NCI-H446 (cell line): ENCODE measurements at regions not wholly inside any gene's neighbourhood (a gene's known extent, or its start where the extent isn't known, plus 50 kb on each side); places are given as distances from the start of the nearest gene placed in this dataset.

Experiments used
- DNase-seq, 2 experiments: peaks; one replicate each; lab custom pipeline; 2025; lab: John Stamatoyannopoulos, UW

GRCh38 chr12:43011383-43011926 lies 421.9 kb upstream of the PRICKLE1 start:
- DNase-seq: no peak

DNA sequence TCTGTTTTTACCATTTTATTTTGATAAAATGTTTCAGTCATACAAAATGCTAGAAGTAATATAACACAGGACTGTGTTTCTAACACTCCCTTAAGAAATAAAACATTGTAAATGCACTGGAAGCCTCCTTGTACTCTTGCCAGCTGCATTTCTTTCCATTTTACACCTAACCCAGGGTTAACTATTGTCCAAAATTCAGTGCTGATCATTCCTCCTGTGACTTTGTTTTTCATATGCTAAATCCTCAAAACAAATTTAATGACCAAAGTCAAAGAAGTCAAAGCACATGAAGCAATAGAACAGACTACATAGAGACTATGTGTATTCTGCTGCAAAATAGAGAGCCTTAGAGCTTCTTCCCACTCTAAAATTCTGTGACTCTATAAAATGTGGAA lies 420.3 kb upstream of the PRICKLE1 start:
- no peak for DNase-seq

GRCh38 chr12:43008953-43009845 lies 419.7 kb upstream of the PRICKLE1 start:
- peak in 1 of 2 experiments; percentile 8 for DNase-seq

DNA sequence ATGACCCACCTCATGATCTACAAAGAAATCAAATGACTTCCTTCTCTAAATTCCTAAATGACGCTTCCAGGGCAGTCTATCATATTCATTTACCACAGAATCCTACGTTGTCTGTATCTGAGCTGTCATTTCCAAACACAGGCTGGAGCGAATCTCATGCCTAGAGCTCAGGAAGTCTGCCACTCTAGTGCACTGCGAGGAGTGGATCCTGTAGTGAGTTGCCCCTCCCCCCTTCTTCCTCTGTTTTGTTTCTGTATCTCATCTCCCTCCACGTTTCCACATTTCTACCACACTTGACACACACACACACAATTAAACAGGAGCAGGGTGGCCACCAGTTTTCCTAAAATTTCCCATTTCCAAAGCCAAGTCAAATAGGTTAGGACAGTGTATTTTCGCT lies 415.4 kb upstream of the PRICKLE1 start:
- DNase-seq: no peak

GRCh38 chr12:43004141-43004540 lies 414.6 kb upstream of the PRICKLE1 start:
- DNase-seq: no peak

- DNase-seq: no peak
These were observed 407.4 kb upstream of the PRICKLE1 start for GRCh38 chr12:42996869-42997431.

GRCh38 chr12:42992826-42993225 lies 403.3 kb upstream of the PRICKLE1 start:
- no peak for DNase-seq

GRCh38 chr12:42990387-42990786 lies 400.8 kb upstream of the PRICKLE1 start:
- DNase-seq: no peak

DNA sequence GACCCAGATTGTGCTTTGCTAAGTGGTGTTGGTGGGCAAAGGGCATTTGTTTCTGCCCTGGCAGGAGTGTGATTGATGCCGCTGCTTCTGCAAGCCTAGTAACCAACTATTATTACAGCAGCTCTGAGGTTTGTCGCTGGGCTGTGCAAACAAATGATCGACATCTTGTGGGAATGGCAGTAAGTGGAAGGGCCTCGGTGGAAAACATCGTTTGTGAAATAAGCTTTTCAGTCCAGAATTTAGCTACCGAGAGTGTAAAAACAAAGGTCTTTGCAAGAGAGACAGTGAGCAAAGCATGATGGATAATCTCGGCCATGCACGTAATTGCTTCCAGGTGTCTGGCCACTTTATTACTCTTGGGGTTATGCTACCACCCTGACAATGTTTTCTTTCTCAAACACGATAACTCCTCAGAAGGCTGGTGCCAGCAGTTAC lies 397.7 kb upstream of the PRICKLE1 start:
- no peak for DNase-seq

DNA sequence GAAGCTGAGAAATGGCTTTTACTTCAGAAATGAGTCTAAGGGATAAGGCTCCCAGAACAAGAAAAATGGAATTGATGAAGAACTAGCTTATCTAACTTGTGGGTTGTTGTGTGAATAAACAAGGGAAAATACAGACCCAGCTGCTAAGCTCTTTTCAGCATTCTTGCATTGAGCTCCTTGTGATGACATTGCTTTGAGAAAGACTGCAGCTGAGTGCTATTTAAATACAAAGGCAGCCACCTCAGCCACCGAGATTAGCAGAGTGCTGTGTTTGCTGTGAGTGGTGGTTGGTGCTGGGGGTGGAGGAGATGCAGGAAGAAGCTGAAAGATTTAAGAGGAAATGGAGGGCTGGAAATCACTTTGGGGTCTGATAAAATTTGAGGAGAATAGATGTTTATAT lies 396.0 kb upstream of the PRICKLE1 start:
- DNase-seq: no peak

- DNase-seq: no peak
These were observed 393.3 kb upstream of the PRICKLE1 start for GRCh38 chr12:42982828-42983227.

- DNase-seq: no peak
These were observed 391.8 kb upstream of the PRICKLE1 start for GRCh38 chr12:42981379-42981778.

DNA sequence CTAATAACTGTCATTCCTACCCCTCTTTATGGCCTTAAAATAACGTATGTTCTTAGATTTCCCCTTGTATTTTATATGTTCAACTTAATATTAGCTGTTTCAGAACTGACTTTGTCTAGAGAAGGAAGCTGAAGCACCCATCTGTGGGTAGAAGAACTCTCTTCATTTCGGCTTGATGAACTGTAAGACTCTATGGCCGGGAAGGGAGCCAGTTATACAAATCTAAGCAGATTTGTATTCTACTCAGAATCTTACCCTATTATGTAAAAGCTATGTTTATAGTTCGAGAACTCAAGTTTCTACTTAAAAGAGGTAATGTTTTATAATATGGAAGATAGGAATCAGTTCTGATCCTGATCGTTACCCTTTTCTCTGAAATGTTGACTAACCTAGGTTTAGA lies 390.9 kb upstream of the PRICKLE1 start:
- no peak for DNase-seq

DNA sequence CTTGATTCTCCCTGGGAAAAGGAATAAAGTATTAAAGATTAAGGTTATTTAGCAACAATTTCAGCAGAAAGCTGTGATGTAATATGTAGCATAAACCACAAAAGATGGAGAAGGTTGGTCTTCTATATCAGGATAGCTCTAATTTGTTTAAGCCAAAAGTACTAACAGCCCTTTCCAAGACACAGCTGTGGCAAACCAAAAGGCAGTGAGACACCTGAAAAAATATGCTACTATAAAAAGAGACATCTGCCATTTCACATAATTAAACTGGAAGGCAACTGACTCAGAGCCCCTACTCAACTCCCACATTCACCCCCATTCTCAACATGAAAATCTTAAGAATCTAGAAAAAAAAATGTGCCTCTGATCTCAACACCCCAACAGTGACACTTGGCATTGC lies 390.2 kb upstream of the PRICKLE1 start:
- no peak for DNase-seq

GRCh38 chr12:42978708-42979107 lies 389.2 kb upstream of the PRICKLE1 start:
- no peak for DNase-seq

DNA sequence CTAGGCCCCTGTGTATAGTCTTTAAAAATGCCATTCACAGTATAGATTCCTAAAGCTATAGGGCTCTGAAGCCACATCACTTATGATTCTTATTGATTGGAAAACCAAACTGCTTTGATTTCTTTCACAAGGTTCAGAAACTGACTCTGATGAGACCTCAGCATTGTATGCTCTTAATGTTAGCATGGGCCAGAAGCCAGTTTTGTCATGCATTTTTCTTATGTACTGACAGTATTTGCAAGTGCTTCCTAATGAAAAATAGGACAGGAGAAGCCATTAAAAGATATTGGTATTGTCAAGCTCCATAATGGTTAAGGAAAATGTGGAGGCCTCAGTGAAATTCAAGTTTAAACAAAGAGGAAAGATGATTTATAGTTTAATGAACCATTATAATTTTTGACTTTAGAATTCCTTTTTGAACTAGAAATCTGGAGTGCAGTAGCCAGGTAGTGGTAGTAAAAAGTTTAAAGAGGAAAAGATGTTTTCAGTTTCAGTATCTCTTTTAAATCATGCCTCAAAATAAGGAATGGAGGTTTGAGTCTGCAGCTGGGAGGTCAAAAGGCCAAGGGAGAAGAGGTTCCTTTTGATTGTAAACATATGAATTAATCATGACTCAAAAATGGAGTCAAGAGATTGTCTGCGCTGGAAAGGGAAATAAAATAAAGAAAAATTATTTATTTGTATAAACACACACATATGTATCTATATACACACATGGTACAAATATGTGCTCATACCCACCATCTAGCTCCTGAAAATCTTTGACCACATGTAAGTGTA lies 388.1 kb upstream of the PRICKLE1 start:
- no peak for DNase-seq

GRCh38 chr12:42976620-42977019 lies 387.1 kb upstream of the PRICKLE1 start:
- no peak for DNase-seq

- no peak for DNase-seq
These were observed 386.6 kb upstream of the PRICKLE1 start for GRCh38 chr12:42976122-42976521.

DNA sequence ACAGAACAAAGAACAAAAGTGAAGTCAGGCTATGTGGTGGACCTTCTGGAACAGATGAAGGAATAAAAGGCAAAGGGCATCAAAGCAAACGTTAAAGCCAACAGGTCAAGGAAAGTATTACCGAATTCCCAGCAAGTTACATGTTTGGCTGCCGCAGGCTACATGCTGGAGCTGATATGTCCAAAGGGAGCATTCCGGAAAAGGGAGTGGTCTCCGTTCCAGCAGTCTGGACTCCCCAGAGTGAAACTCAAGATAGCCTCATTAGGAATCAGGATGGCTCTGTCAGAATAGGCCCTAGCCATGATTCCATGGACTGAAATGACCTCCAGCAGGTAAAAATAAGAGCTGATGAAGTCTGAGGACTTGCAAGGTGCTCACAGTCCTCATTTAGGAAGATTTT lies 379.8 kb upstream of the PRICKLE1 start:
- no peak for DNase-seq

GRCh38 chr12:42968426-42968825 lies 378.9 kb upstream of the PRICKLE1 start:
- DNase-seq: no peak

DNA sequence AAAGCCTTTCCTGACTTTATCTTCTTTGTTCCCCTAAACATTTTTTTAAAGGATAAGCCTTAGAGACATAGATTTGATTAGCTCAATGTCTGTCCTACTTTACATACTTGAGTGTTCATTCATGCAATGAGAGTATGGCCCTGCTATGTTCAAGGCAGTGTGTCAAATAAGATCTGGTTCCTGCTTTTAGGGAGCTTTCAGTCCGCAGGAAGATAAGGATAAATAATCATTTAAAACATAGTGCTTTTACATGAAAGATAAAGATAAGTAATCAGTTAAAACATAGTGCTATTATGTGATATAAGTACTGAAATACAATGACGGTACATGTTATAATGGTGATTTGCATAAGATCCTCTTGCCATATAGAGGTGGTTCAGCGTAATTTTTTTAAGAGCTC lies 378.3 kb upstream of the PRICKLE1 start:
- DNase-seq: no peak

DNA sequence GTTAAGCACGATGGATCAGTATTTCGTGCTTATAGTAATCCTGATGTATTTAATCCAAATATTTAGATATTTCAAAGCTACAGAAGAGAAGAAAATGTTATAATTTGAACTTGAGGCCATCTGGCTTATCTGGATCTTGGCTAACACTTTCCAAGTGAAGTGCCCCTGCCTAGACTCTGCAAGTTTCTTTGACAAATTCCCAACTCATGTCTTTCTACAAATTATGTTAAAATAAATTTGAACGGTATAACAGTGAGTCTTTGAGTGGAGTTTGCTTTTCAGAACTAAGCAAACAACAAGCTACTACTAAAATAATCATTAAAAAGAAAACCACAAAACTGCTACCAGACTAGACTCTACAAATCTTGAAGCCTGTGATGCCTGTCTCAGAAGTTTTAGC lies 374.4 kb upstream of the PRICKLE1 start:
- no peak for DNase-seq

DNA sequence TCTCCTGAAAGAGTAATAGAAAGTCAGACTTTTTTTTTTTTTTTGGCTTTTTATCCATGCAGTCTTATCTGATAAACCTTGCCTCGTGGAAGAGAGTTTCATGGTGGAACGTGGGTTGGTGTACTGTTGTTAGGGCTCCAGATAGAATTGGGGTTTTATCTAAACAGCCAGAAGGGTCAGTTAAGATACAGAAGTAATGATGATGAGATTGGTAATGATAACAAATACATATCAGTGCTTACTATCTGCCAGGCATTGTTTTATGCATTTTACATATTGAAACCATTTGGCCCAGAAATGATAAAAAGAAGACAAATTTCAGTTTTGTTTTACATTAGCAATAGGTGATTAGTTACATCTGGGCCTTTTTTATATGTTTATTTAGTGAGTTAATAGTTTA lies 372.8 kb upstream of the PRICKLE1 start:
- no peak for DNase-seq
